Endothelial cell of hepatic sinusoid (primary cell): ENCODE measurements at regions not wholly inside any gene's neighbourhood (a gene's known extent, or its start where the extent isn't known, plus 50 kb on each side); places are given as distances from the start of the nearest gene placed in this dataset.

Experiments used
- in situ Hi-C: cut with HindIII; loops from 2 replicates; pipeline ENCODE4 v1.10.0; 2017; ENCODE audit warnings: low sequenced_read_pairs

GRCh38 chr5:63374085-63374484 lies 588.2 kb downstream of the HTR1A start:
- in situ Hi-C loops, result no loop called here

DNA sequence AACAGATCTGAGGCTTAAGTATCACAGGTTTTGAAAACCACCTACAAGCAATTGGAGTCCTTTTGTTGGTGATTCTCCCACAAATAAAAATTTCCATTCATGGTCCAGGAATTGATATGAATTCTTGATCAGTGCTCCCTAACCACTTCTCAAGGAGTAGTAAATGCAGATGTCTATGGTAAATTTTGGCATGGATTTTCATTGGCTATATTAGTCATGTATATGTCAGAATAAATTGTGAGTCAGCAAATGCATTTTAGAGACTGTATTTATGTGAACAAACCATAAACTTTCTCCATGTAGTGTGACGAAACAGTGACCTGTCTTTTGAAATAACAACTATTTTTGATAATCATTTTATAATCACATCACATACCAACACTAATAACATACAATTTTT lies 611.1 kb downstream of the HTR1A start:
- in situ Hi-C loops, result no loop called here

DNA sequence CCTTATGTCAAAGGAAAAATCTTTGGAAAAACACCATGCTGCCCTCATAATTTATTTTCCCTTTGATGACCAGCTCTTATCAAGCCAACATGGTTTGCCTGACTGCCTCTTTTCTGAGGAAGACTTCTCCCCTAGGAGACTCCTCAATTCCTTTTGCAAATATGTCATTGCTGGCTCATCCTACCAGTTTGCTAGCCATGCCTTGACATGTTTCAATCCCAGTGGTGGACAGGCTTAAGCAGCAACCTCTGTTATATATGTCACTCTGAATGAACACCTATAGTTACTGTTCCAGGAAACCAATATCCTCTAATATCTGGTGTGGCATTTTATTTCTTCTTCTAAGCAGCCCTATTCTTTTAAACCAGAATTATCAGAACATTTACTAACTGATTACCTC lies 615.8 kb downstream of the HTR1A start:
- in situ Hi-C loops, result no loop called here

DNA sequence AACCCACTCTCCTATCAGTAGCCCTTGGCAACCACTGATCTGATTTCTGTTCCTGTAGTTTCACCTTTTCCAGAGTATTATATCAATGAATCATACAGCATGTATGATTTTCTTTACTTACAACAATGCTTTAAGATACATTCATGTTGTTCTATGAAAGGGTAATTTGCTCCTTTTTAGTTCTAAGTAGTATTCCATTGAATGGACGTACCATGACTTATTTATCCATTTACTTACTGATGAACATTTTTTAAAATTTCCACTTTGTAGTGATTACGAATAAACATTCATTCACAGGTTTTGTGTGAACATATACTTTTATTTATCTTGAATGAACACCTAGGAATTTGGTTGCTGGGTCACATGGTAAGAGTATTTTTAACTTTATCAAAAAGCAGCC lies 620.8 kb downstream of the HTR1A start:
- in situ Hi-C loops, result no loop called here

DNA sequence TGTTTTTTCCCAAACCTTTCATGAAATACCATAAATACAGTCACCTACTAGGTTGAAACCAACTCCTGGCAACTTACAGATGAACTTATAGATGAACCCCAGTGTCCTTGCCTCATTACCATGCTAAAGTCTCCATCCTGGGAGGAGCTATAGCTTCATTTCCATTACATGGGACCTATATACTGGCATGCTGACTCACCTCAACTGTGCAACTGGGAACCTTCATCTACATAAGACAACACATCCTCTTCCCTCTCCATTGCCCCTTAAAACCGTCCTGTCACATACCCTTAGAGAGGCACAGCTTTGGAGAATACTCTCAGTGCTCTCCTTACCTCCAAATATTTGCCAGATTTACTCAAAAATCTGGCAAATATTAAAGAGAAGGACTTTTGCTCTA lies 638.3 kb downstream of the HTR1A start:
- in situ Hi-C loops, result no loop called here

DNA sequence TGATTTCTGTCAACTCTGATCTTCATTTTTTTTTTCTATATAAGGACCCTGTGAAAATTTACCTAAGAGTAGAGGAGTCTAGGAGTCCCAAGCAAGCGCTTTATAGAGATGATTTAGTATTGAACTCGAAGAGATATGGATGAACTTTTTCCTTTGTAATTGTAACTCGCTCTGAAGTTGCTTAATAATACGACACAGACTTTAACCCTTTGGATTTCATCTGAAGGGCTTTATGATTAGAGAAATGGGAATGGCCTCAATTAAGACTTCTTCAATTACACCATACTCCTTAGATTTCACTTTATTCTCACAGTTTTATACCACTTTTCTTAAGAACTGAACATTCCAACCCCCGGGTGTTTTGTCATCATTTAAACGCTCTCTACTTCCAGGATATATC lies 647.7 kb downstream of the HTR1A start:
- in situ Hi-C loops, result no loop called here

GRCh38 chr5:63310644-63311043 lies 651.6 kb downstream of the HTR1A start:
- in situ Hi-C loops, result no loop called here

GRCh38 chr5:63306909-63307308 lies 655.3 kb downstream of the HTR1A start:
- in situ Hi-C loops, result no loop called here

DNA sequence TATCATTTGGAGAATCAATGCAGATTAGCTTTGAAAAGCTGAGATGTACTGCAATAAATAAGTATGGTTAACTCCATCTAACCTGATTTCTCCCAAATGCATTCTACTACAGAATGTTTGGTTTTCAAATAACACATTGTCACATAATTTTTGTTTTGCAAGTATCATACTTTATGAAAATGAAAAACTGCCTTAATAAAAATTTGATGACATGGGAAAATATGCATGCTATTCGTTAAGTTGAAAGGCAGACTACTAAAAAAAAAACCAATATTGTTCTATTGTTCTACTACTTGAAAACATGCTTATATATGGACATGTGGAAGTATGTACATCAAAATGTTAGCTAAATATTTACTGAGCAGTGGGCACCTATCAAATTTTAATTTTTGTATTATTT lies 668.9 kb downstream of the HTR1A start:
- in situ Hi-C loops, result no loop called here

DNA sequence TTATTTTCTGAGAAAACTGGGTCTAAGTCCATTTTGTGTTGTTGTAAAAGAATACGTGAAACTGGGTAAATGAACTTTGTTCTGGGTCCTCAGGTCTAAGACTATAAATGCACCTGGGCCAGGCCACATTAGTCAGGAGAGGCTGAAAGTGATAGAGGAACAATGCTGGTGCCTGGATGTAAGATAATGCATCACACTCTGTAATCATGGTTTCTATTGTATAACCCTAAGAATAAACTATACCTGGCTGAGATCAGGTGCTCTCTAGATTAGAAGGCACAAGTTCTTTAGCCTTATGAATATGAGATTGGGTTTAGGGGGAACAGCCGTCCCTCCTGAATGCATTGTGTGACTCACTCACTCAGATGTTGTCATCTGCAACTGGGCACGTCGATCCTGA lies 675.5 kb downstream of the HTR1A start:
- in situ Hi-C loops, result no loop called here

- in situ Hi-C loops, result no loop called here
Observed at GRCh38 chr5:63263411-63263810, 684.8 kb downstream of the LRRC70 start.

GRCh38 chr5:63262185-63262981 lies 683.8 kb downstream of the LRRC70 start:
- in situ Hi-C loops, result no loop called here

DNA sequence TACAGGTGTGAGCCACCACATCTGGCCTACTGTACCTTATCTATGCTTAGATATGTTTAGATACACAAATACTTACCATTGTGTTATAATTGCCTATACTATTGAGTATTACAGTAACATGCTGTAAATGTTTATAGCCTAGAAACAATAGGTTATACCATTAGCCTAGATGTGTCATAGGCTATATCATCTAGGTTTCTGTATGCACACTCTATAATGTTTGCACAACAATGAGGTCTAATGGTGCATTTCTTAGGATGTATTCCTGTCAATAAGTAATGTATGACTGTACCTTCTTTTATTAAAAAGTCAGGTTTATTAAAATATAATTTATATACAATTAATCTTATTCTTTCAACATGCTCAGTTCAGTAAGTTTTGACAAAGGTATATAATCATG lies 683.1 kb downstream of the LRRC70 start:
- in situ Hi-C loops, result no loop called here

DNA sequence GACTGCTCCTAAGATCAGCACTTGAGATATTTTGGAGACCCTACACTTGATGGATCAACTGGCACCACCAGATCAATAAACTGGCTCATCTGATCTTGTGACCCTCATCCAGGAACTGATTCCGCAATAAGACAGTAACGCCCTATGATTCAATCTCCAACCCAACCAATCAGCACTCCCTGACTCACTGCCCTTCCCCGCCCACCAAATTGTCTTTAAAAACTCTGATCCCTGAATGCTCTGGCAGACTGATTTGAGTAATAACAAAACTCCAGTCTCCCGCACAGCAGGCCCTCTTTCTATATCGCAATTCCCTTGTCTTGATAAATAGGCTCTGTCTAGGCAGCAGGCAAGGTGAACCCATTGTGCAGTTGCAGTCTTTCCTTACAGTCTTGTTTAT lies 677.0 kb downstream of the LRRC70 start:
- in situ Hi-C loops, result no loop called here

GRCh38 chr5:63250939-63251338 lies 672.3 kb downstream of the LRRC70 start:
- in situ Hi-C loops, result no loop called here

GRCh38 chr5:63249960-63250359 lies 671.3 kb downstream of the LRRC70 start:
- in situ Hi-C loops, result loop anchor here (5.0 kb wide), 1 partner anchor 47 kb away; no protein-coding TSS in a partner anchor

- in situ Hi-C loops, result loop anchor here (5.0 kb wide), 1 partner anchor 50 kb away; no protein-coding TSS in a partner anchor
Observed at GRCh38 chr5:63247651-63248050, 669.0 kb downstream of the LRRC70 start.

DNA sequence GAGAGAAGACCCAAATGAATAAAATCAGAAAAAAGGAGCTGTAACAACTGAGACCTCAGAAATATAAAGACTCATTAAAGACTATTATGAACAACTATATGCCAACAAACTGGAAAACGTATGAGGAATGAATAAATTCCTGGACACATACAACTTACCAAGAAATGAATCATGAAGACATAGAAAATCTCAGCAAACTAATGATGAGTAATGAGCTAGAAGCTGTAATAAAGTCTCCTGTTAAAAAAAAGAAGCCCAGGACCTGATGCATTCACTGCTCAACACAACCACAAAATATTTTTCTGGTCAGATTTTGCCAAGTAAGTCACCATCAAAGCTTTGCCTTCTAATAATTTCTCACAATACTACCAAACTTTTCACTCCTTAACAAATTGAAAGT lies 666.7 kb downstream of the LRRC70 start:
- in situ Hi-C loops, result loop anchor here (5.0 kb wide), 1 partner anchor 52 kb away; no protein-coding TSS in a partner anchor

GRCh38 chr5:63240063-63240755 lies 661.6 kb downstream of the LRRC70 start:
- in situ Hi-C loops, result no loop called here

DNA sequence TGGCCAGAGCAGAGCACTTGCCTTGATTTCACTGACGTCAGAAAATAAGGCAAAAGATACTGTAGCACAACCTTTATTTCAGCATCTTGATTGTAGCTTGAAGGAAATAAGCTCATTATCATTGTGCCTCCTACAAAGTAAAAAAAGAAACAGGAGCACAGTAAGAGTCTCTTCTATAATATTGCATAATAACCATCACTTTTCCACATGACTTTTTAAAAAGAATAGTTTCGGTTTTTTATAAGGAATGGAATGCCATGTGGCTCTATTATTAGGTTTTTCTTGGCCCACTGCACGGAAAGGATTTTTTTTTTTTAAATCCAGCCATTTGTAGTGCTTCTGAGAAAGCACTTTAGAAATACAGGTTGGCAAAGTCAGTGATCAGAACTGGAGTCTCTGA lies 655.3 kb downstream of the LRRC70 start:
- in situ Hi-C loops, result no loop called here

DNA sequence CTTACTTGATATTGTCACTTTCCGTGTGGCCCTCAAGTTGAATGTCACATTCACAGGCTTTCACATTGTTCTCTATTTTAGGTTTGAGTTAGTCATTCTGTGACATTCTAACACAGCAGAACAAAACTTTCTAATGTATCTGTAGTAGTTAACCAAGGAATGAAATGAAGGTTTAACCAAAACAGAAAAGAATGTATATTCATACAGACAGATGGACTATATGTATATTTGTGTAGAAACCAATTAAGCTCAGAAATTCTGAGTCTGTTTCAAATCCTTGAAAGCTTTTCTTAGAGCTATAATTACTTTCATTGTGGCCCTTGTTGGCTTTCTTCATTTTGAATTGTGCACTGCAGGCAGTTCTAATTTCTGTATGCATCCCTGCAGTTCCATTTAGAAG lies 654.7 kb downstream of the LRRC70 start:
- in situ Hi-C loops, result no loop called here

GRCh38 chr5:63230754-63231153 lies 652.1 kb downstream of the LRRC70 start:
- in situ Hi-C loops, result no loop called here
